ENCODE measurements at regions not wholly inside any gene's neighbourhood (a gene's known extent, or its start where the extent isn't known, plus 50 kb on each side); places are given as distances from the start of the nearest gene placed in this dataset.

GRCh38 chr22:49693848-49694247, 133.8 kb downstream of the BRD1 start:
- Mint-ChIP-seq H3K36me3 (peaks cover 0 to 9% (median 7%) of the 10 kb centered on the region in 3 donors), H3K27ac (no peak overlapping the region), H3K4me1 (peaks cover 0 to 11% (median 6%) of the 10 kb centered on the region in 4 donors), H3K4me3 (no peak overlapping the region), H3K9me3 (peaks cover 0 to 20% (median 10%) of the 10 kb centered on the region in 9 donors), H3K27me3 (peaks cover 2 to 11% (median 4%) of the 10 kb centered on the region in 5 donors)
- POLR2A ChIA-PET: interaction anchor here (1.1 kb wide), 1 partner anchor 24 kb away, joined by 3 read pairs; no protein-coding TSS in a partner anchor
- DNase-seq (no peak), ATAC-seq (no peak)

GRCh38 chr22:49693416-49693815, 134.3 kb downstream of the BRD1 start:
- POLR2A ChIA-PET: no interaction called here
- peaks cover 0 to 11% (median 6%) of the 10 kb centered on the region in 4 donors for H3K4me1 Mint-ChIP-seq
- H3K36me3 Mint-ChIP-seq: peaks cover 0 to 9% (median 7%) of the 10 kb centered on the region in 3 donors
- peaks cover 2 to 11% (median 5%) of the 10 kb centered on the region in 5 donors for H3K27me3 Mint-ChIP-seq
- DNase-seq (no peak), ATAC-seq (no peak)
- H3K4me3 Mint-ChIP-seq: no peak overlapping the region
- H3K9me3 Mint-ChIP-seq: peaks cover 0 to 20% (median 10%) of the 10 kb centered on the region in 9 donors
- peak overlapping the region in 2 of 10 donors; percentile 53 to 61 for H3K27ac Mint-ChIP-seq

GRCh38 chr22:49692499-49693225, 135.0 kb downstream of the BRD1 start:
- peak in 1 of 2 donors; percentile 43 for ATAC-seq
- Mint-ChIP-seq H3K27ac (peak overlapping the region in 4 of 10 donors; percentile 8 to 83 (median 57)), H3K27me3 (peaks cover 0 to 11% (median 5%) of the 10 kb centered on the region in 5 donors), H3K4me3 (peak overlapping the region in 4 of 10 donors; percentile 13 to 54 (median 16)), H3K4me1 (peaks cover 0 to 11% (median 6%) of the 10 kb centered on the region in 4 donors), H3K36me3 (peaks cover 0 to 9% (median 7%) of the 10 kb centered on the region in 3 donors), H3K9me3 (peaks cover 0 to 20% (median 9%) of the 10 kb centered on the region in 9 donors)
- DNase-seq: no peak
- POLR2A ChIA-PET: no interaction called here

- peaks cover 0 to 2% (median 0%) of the 10 kb centered on the region in 3 donors for H3K36me3 Mint-ChIP-seq
- no peak overlapping the region for H3K27ac Mint-ChIP-seq
- H3K4me3 Mint-ChIP-seq: no peak overlapping the region
- peaks cover 0 to 11% (median 6%) of the 10 kb centered on the region in 4 donors for H3K4me1 Mint-ChIP-seq
- ATAC-seq: no peak
- no peak for DNase-seq
- peaks cover 0 to 8% (median 2%) of the 10 kb centered on the region in 9 donors for H3K9me3 Mint-ChIP-seq
- POLR2A ChIA-PET: no interaction called here
- peaks cover 2 to 11% (median 5%) of the 10 kb centered on the region in 5 donors for H3K27me3 Mint-ChIP-seq
Measured at GRCh38 chr22:49691256-49691655, 136.4 kb downstream of the BRD1 start.

- DNase-seq (no peak), ATAC-seq (no peak)
- peaks cover 0 to 11% (median 6%) of the 10 kb centered on the region in 4 donors for H3K4me1 Mint-ChIP-seq
- peaks cover 2 to 11% (median 5%) of the 10 kb centered on the region in 5 donors for H3K27me3 Mint-ChIP-seq
- H3K4me3 Mint-ChIP-seq: no peak overlapping the region
- peaks cover 0 to 2% (median 0%) of the 10 kb centered on the region in 9 donors for H3K9me3 Mint-ChIP-seq
- POLR2A ChIA-PET: no interaction called here
- H3K27ac Mint-ChIP-seq: peak overlapping the region in 1 of 10 donors; percentile 58
- H3K36me3 Mint-ChIP-seq: no peaks in the 10 kb centered on the region
Measured at GRCh38 chr22:49690454-49690853, 137.2 kb downstream of the BRD1 start.

GRCh38 chr22:49689858-49690257, 137.8 kb downstream of the BRD1 start:
- peaks cover 0 to 2% (median 0%) of the 10 kb centered on the region in 9 donors for H3K9me3 Mint-ChIP-seq
- DNase-seq (no peak), ATAC-seq (no peak)
- H3K4me3 Mint-ChIP-seq: no peak overlapping the region
- H3K36me3 Mint-ChIP-seq: no peaks in the 10 kb centered on the region
- H3K4me1 Mint-ChIP-seq: peaks cover 0 to 11% (median 6%) of the 10 kb centered on the region in 4 donors
- peaks cover 2 to 11% (median 5%) of the 10 kb centered on the region in 5 donors for H3K27me3 Mint-ChIP-seq
- POLR2A ChIA-PET: no interaction called here
- H3K27ac Mint-ChIP-seq: no peak overlapping the region

GRCh38 chr22:49689255-49689770, 138.4 kb downstream of the BRD1 start:
- Mint-ChIP-seq H3K36me3 (no peaks in the 10 kb centered on the region), H3K9me3 (peaks cover 0 to 2% (median 0%) of the 10 kb centered on the region in 9 donors), H3K4me1 (peaks cover 0 to 11% (median 6%) of the 10 kb centered on the region in 4 donors), H3K27ac (peak overlapping the region in 1 of 10 donors; percentile 37), H3K27me3 (peaks cover 2 to 11% (median 5%) of the 10 kb centered on the region in 5 donors), H3K4me3 (no peak overlapping the region)
- POLR2A ChIA-PET: no interaction called here
- ATAC-seq (no peak), DNase-seq (no peak)

- Mint-ChIP-seq H3K4me1 (peaks cover 0 to 11% (median 6%) of the 10 kb centered on the region in 4 donors), H3K9me3 (peaks cover 0 to 4% (median 0%) of the 10 kb centered on the region in 9 donors), H3K36me3 (no peaks in the 10 kb centered on the region), H3K27ac (peak overlapping the region in 2 of 10 donors; percentile 5 to 37), H3K4me3 (no peak overlapping the region), H3K27me3 (peaks cover 2 to 11% (median 5%) of the 10 kb centered on the region in 5 donors)
- DNase-seq (no peak), ATAC-seq (no peak)
- POLR2A ChIA-PET: no interaction called here
Measured at GRCh38 chr22:49688516-49689254, 139.0 kb downstream of the BRD1 start.

GRCh38 chr22:49687786-49688515, 139.7 kb downstream of the BRD1 start:
- H3K4me3 Mint-ChIP-seq: no peak overlapping the region
- DNase-seq (no peak), ATAC-seq (no peak)
- H3K4me1 Mint-ChIP-seq: peaks cover 0 to 9% (median 4%) of the 10 kb centered on the region in 4 donors
- peaks cover 0 to 4% (median 0%) of the 10 kb centered on the region in 9 donors for H3K9me3 Mint-ChIP-seq
- POLR2A ChIA-PET: no interaction called here
- peaks cover 2 to 11% (median 5%) of the 10 kb centered on the region in 5 donors for H3K27me3 Mint-ChIP-seq
- no peak overlapping the region for H3K27ac Mint-ChIP-seq
- H3K36me3 Mint-ChIP-seq: no peaks in the 10 kb centered on the region

GRCh38 chr22:49687333-49687732, 140.3 kb downstream of the BRD1 start:
- DNase-seq (no peak), ATAC-seq (no peak)
- peaks cover 0 to 4% (median 4%) of the 10 kb centered on the region in 4 donors for H3K4me1 Mint-ChIP-seq
- POLR2A ChIA-PET: no interaction called here
- H3K4me3 Mint-ChIP-seq: no peak overlapping the region
- H3K36me3 Mint-ChIP-seq: no peaks in the 10 kb centered on the region
- peaks cover 0 to 4% (median 0%) of the 10 kb centered on the region in 9 donors for H3K9me3 Mint-ChIP-seq
- H3K27me3 Mint-ChIP-seq: peaks cover 2 to 11% (median 6%) of the 10 kb centered on the region in 5 donors
- H3K27ac Mint-ChIP-seq: no peak overlapping the region

GRCh38 chr22:49686495-49687219, 141.0 kb downstream of the BRD1 start:
- POLR2A ChIA-PET: no interaction called here
- no peak for DNase-seq
- H3K27ac Mint-ChIP-seq: no peak overlapping the region
- no peaks in the 10 kb centered on the region for H3K36me3 Mint-ChIP-seq
- peaks cover 0 to 4% (median 0%) of the 10 kb centered on the region in 9 donors for H3K9me3 Mint-ChIP-seq
- ATAC-seq: no peak
- H3K4me1 Mint-ChIP-seq: peaks cover 0 to 2% (median under 1%) of the 10 kb centered on the region in 4 donors
- H3K4me3 Mint-ChIP-seq: no peak overlapping the region
- peaks cover 2 to 11% (median 8%) of the 10 kb centered on the region in 5 donors for H3K27me3 Mint-ChIP-seq

Measured in naive thymus-derived CD8-positive, alpha-beta T cell (primary cell).